ENCODE measurements at regions not wholly inside any gene's neighbourhood (a gene's known extent, or its start where the extent isn't known, plus 50 kb on each side); places are given as distances from the start of the nearest gene placed in this dataset.

DNA sequence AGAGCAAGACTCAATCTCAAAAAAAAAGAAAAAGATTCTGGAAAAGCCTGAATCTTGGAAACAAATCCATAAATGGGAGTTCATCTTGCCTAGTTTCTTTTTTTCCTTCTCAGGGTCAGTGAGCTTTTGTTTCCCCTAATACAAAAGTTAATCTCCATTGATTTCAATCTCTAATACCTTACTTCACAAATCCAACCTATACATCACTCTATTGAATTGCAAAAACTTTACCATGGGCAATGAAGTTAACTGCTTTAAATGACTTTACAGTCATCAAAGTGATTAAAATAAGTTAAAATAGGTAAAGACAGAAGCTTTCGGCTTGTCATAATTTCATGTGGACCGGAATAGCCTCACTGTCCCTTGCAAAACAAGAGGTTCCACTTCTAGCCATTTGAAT lies 1012.7 kb upstream of the SEL1L start:
- DNase-seq (ENCODE audit: low read depth in 3 of 3) = no peak

DNA sequence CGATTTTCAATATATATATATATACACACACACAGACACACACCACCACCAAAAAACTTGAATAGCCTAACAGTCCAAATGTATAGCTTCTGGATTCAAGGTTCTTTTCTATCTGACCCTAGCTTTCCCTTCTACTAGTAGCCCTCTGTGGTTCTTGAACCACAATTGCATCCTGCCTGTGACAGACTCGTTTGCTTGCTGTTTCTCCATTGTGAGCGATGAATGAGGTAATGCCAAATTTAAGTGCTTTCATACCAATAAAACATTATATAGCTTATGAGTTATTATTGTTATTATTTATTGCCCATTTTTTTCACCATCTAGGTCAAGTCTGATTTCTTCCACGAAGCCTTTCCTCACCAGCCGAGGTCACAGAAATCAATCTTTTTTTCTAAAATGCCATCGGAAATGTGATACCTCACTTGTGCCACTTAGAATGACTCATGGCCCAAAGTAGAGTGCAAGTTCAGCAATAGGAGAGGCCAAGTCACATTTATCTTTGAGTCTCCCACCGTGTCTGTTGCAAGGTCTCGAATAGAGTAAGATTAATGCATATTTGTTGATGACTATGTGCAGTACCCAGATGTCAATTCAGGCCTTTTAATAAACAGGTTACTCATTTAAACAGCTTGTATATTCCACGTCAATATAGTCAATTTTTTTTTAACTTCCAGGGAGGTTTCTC lies 1015.8 kb upstream of the SEL1L start:
- DNase-seq (ENCODE audit: low read depth in 3 of 3) = no peak

DNA sequence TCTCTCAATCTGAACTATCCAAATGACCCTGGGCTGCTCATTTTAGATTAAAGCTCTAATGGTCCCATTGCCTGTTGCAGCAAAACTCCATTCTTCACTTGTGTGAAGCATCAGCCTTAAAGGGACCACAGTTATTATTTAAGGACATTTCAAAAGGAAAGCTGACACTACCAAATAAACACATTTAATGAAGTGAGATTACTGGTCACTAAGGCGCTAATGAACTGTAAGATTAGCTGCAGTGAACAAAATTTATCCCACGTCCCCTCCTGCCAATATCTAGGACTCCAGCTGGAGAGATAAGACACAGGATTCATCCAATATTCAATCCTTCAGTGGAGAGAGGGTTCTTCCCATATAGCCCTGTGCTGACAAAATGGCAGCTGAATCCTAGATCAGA lies 1029.2 kb upstream of the SEL1L start:
- DNase-seq (ENCODE audit: low read depth in 3 of 3) = no peak

DNA sequence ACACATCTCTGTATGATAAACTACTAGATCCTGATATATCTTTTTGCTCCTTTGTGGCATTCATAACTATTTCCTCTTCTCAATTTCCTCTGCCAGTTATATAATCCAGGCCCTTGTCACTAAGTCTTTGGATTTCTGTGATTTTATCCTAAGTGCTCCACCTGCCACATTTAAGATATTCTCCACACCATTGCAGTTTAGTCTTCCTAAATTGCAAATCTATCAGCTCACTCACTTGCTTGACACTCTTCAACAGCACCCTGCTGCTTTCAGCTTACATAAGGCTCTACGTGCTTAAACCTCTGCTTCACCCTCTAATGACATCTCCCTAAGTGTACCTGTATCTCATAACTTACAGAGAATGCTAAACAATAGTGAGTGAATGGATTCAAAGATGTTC lies 1032.2 kb upstream of the SEL1L start:
- no peak for DNase-seq (ENCODE audit: low read depth in 3 of 3)

DNA sequence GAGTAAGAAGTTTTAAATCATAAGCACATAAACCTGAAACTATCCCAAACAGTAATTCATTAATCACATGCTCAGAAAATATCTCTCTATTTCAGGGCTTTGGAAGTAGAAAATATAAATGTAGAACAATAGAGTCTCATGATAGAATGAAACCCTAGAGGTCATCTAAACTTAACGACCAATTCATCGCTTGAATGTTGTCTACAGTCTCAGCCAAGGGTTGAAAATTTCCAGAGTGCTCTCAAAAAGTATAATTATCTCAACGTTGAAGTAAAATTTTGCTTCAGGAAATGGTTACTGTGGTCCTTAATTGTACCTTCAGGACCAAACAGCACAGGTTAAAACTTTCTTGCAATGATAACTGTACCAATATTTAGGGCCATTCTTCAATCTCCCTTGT lies 1053.6 kb upstream of the SEL1L start:
- DNase-seq (ENCODE audit: low read depth in 3 of 3) = no peak

DNA sequence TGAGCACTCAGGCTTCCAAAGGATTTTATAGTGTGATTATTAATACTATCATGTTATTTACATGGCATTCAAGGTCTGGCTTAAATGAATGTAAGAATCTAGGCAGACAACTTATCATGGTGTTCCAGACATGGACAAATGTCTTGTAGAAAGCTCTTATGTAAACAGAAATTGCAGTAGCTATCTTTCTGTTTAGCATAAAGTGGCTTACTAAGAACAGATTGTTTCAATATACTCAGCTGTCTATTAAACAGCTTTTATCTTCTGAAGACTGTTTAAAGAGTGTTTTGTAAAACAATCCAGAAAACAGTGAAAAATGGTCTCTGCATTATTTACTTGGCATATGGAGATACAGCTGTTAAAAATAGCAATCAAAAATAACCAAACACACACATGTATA lies 1061.8 kb upstream of the SEL1L start:
- DNase-seq (ENCODE audit: low read depth in 3 of 3) = no peak

DNA sequence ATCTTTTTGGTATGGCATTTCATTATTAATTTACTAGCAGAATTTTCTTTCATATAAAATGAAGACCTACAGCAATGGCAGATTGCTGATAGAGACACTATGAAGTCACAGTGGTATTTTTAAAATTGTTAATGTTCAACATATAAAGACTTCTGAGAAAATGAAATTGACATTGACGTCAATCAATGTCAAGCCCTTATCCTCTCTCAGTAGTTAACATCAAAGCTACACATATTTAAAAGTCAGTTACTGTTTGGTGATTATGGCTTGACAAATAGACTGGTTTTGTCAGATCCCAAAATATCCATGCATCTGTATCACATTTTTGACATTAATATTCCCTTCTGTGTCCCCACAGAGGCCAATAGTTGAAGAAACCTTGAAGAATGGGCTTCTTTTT lies 1069.1 kb upstream of the SEL1L start:
- DNase-seq (ENCODE audit: low read depth in 3 of 3) = no peak

DNA sequence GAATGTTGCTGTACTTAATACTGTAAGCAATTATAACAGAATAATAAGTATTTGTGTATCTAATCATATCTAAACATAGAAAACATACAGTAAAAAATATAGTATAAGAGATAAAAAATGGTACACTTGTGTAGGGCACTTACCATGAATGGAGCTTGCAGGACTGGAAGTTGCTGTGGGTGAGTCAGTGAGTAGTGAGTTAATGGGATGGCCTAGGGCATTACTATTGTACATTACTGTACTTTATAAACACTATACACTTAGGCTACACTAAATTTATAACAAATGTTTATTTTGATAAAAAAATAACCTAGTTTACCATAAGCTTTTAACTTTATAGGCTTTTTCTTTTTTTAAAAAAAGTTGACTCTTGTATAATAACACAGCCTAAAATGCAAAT lies 1071.2 kb upstream of the SEL1L start:
- DNase-seq (ENCODE audit: low read depth in 3 of 3) = no peak

DNA sequence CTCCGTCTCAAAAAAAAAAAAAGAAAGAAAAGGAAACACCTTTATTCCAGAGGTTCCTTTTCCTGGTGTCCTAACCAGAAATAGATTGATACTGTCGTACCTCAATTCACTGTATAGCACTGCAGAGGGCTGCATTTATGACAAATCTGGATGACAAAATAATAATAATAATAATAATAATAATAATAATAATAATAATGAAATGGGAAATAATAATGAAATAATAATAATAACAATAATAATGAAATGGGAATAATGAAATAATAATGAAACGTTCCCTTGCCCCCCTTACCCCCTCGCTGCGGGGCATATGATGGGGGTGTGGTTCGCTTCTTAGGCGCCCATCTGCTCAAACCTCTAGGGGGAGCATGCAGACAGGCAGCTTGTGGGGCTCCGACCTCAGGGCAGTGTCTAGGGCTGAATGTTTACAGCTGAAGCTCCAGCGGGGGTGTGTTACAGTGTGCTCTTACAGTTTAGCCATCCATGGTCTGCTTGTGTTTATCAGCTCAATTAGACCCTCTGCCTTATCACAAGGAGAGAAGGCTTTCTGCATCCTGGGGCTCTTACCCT lies 1088.3 kb upstream of the SEL1L start:
- no peak for DNase-seq (ENCODE audit: low read depth in 3 of 3)

DNA sequence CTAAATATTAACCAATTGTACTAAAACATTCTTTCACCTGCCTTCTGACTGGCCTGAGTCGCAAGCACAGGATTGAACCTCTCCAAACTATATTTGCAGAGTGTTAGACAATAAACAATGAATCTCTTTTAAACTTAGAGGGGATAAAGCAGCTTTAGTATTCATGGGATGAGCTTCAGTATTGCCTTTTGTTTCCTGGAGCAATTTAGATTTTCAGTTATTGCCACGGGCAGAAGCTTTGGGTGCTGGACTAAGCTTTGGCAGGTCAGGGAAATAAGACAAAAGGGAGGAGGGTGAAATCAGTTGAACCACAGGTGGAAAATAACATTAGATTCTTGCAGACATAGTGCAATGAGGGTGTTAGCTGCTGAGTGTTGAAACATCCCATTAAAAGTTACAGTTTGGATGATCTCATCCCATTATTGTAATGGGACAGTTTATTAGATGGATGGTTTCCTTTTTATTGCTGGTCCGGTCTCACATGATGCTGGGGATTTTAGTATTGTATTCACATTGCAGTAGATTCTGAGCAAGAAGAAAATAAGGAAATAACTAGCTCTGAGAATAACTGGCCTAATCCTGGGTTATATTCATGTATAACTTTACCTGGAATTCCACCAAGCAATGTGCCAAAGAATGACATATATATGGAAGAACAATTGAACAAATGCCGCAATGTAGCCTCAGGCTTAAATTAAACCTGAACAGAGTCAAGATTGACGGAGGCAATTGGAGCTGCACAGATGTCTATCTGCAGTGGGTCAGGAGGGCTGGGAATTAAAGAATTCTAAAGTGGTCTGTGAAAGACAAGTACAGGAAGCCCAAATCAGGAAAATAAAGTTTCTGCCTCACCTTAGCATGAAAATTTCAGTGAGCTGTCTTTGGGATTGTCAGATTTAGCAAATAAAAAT lies 1092.8 kb upstream of the SEL1L start:
- DNase-seq (ENCODE audit: low read depth in 3 of 3) = no peak

DNA sequence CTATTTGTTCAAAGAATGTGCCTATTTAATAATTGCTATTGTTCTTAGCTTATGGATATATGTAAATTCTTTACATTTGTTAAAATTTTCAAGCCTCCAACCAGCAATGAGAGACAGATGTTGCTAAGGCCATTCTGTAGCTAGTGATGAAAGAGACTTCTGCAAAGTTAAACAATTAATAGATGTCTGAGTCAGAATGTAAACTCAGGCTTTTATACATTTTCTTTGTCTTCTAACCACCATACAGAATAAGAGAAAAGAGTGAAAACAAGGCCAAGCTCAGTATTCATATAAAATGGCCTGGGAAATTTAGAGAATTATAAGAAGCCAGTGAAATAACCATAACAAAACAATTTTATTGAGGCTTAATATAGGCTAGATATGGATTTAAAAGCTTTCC lies 1102.3 kb upstream of the SEL1L start:
- DNase-seq (ENCODE audit: low read depth in 3 of 3) = no peak

DNA sequence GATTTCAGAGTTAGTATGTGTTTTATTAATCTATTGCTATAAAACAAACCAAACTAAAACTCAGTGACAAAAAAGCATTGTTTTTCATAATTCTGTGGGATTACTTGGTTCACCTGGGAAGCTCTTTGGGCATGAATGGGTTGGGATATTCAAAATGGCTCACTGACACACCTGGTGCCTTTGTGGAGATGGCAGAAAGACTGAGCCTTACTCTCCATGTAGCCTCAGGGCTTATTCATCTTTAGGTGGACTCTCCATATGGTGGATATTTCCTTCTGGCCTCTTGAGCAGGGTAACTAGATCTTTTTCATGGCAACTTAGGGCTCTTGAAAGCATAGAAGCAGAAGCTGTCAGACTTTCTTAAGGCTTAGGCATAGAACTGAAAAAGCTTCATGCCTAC lies 1102.8 kb upstream of the SEL1L start:
- DNase-seq (ENCODE audit: low read depth in 3 of 3) = no peak

DNA sequence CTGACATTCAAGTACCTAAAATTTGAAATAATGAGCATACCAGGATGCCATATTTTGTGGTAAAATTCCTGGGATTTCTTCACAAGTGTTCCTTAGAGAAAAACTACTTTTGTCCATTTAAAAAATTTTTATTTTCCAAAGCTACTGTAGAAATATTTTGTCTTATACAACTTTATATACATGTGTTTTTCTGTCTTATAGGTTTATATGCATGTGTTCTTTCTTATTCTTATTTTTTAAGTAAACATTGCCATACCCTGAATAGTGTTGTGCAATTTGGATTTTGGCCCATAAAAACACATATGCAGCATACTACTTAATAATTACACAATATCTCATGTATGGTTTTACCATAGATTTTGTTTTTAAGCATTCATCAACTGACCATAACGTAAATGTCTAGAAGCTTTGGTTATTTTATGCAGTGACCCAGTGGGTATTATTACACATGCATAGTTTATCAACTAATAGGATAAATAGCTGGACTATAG lies 1107.4 kb upstream of the SEL1L start:
- DNase-seq (ENCODE audit: low read depth in 3 of 3) = no peak

DNA sequence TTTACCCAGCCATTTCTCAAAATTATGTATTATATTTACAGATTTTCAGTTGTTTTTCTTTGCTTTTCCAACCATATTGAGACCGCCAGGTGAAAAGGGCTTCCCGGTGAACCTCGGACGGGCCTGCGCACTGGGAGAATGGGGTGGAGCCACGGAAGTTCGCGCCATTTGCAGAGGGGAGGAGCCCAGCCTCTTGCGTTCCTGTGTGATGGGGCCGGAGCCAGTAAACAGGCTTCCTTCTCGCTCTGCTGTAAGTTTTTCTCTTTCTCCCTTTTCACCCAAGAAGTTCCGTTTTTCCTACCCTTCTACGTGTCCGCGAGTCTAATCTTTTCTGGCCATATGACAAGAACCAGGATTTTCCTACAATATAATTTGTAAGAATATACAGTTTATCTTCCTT lies 1108.8 kb upstream of the SEL1L start:
- no peak for DNase-seq (ENCODE audit: low read depth in 3 of 3)

DNA sequence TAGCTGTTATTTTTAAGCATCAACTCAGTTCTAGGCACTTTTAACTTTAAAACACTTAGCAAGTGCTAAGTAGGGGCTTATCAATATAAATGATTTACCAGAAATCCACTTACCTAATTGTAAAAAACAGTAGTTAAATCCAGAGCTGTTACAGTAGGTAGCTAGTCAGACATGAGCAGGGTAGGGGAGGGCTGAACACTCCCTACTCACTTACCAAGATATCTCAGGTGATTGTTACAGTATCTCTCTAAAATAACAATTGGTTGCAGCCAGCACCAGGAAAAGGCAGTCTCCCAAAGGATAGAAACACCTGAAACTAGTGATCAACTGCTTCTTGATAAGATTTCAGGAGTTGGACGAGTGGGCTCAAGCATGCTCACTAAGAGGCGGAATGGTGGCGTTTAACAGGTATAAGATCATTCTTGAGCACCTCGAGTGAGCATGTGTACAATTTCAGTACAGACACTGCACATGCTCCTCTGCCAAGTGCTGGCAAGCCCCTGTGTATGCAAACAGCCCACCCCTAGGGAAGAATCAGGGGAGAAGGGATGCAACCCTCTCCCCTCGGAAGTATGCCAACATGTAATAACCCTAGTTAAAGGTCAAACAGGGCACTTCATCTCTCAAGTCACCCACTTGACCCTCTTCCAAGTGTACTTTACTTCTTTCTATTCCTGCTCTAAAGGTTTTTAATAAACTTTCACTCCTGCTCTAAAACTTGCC lies 1113.6 kb upstream of the SEL1L start:
- DNase-seq (ENCODE audit: low read depth in 3 of 3) = no peak

DNA sequence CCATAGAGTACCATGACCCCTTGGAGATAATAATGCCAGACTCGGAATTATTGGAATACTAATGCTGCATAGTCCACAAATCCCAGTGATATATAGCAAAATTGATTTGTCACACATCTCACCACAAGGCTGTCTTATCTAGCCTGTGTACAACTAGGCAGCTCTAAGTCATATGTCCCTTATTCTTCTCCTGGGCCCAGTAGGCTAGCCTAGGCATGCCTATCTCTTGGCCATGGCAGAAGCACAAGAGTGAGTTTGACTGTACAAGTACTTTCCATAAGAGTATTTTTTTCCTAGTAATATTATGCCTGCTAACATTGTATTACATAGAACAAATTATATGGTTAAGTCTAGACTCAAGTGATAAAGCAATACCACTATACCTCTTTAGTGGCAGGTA lies 1122.1 kb upstream of the SEL1L start:
- no peak for DNase-seq (ENCODE audit: low read depth in 3 of 3)

DNA sequence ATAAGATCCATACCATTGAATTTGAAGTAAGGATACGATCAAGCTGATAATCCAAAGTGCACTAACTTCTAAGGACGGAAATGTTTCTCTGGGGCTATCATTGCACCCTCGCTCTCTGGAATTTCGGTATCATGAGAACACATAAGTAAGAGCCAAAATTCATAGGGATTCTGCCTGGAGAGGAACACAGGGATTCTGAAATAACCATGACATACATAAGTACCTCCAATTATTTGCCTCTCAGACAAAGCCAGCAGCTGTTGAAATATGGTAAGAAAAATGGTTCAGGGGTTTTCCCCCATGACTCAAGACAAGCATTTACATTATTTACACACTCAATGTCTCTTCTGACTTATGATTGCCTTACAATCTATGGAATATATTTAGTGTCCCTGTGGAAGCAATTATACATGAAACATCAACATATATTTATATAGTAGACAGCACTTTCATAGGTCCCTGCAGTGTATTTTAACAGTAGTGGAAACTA lies 1123.6 kb upstream of the SEL1L start:
- DNase-seq (ENCODE audit: low read depth in 3 of 3) = no peak

DNA sequence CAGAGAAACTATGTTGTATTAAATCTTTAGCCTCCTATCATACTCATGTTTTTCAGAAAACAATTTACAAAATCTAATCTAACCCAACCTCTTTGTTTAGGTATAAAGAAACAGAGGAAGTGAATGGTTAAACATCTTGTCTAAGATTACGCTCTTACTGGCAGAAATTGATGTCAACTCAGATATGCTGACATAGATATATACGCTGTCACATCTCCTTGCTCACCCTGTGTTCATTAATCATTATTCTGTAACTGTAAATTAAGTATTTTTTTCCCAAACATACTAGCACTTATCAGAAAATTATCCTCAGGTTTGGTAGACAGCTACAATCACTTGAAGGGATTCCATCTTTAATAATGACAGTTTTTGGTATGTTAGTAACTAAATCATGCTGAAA lies 1127.6 kb upstream of the SEL1L start:
- no peak for DNase-seq (ENCODE audit: low read depth in 3 of 3)

DNA sequence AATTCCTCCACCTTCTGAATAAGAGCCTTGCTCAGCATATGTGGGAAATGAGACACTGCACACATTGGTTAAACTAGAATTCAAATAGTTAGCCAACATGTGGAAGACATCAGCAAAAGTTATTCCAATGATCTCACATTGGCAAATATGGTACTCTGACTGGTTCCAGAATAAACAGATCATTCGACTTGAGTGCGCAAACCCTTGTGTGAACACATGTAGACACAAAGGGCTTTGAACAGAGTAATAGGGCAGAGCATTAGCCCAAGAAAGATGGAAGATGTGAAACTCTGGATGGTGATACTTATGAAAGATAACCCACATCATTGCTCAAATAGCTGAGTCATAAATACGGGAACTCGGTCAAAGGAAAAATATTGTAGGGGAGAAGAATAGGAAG lies 1133.4 kb upstream of the SEL1L start:
- no peak for DNase-seq (ENCODE audit: low read depth in 3 of 3)

DNA sequence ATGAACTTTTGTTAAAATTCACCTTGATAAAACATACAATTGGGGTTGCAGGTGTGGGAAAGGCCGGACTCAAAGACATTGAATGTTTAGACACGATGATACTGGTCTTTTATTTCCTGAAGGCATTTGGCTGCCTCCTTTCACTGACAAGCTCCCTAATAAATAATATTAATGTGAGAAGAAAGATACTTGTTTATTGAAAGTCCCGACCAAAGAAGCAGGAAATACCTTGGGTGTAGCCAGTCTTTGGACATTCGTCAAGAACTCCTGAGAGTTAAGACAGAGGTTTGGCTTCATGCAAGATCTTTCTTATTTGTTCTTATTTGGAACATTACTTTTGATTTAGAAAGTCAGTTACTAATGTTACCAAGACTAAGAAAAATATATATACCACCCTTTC lies 1133.8 kb upstream of the SEL1L start:
- no peak for DNase-seq (ENCODE audit: low read depth in 3 of 3)

DNA sequence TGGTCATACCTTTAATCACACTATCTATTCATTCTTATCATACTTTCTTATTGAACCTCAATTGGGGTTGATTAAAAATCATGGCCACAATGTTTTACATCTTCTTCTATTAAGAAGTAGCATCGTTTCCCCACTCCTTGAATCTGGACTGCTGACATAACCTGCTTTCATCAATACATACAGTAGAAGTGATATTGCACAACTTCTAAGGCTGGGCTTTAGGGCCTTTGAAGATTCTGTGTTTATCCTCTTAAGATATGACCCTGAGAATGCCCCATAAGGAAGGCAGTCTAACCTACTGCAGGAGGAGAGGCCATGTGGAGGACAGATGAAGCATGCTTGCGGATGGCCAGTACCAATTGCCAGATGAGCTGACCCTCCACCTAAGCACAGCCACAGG lies 1142.8 kb upstream of the SEL1L start:
- DNase-seq (ENCODE audit: low read depth in 3 of 3) = no peak

DNA sequence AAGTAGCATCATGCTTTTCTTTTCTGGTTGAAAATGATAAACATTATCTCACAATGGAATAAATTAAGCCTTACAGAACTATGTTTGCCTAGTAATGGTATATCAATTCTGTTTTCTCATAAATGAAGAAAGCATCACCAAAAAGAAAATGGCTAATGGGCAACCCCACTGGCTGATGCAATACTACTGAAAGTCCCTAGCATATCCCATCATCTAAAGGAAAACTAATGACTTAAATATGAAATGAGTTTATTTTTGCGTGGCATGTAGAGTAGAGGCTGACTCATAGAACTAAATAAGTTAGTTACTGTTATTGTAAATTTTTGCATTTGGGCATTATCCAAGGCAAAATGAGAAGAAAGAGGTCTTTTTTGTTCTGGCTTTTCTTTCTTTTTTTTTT lies 1156.3 kb upstream of the SEL1L start:
- DNase-seq (ENCODE audit: low read depth in 3 of 3) = no peak
